Subcutaneous abdominal adipose tissue (tissue), 5 donors: ENCODE measurements at regions not wholly inside any gene's neighbourhood (a gene's known extent, or its start where the extent isn't known, plus 50 kb on each side); places are given as distances from the start of the nearest gene placed in this dataset.

ENCODE experiments used
- H3K27ac ChIP-seq: one replicate; pipeline ENCODE4 v1.7.0; 2013; ENCODE audit warnings: low read depth, mild to moderate bottlenecking, inconsistent platforms, low read length, moderate library complexity
- H3K27me3 ChIP-seq, 5 donors: one replicate each; pipeline ENCODE4 v1.7.0; 2013; ENCODE audit warnings: low read length in 5 of 5, inconsistent platforms in 1 of 5; ENCODE audit not compliant: control insufficient read depth in 5 of 5, insufficient read depth in 4 of 5
- H3K36me3 ChIP-seq, 5 donors: one replicate each; pipeline ENCODE4 v1.7.0; 2013; ENCODE audit warnings: low read length in 5 of 5; ENCODE audit not compliant: control insufficient read depth in 5 of 5, insufficient read depth in 5 of 5
- H3K4me1 ChIP-seq, 5 donors: one replicate each; pipeline ENCODE4 v1.7.0; 2013; ENCODE audit warnings: low read length in 5 of 5, mild to moderate bottlenecking in 3 of 5, moderate library complexity in 1 of 5; ENCODE audit not compliant: control insufficient read depth in 5 of 5, insufficient read depth in 5 of 5
- H3K4me3 ChIP-seq, 5 donors: one replicate each; pipeline ENCODE4 v1.7.0; 2013; ENCODE audit warnings: low read length in 5 of 5, low read depth in 1 of 5
- H3K9ac ChIP-seq, 5 donors: one replicate each; pipeline ENCODE4 v1.7.0; 2013; ENCODE audit warnings: low read length in 5 of 5, mild to moderate bottlenecking in 4 of 5, moderate library complexity in 3 of 5
- H3K9me3 ChIP-seq, 5 donors: one replicate each; pipeline ENCODE4 v1.7.0; 2013; ENCODE audit warnings: low read length in 5 of 5; ENCODE audit not compliant: control insufficient read depth in 5 of 5
- donor health status: healthy.
- donor health status: healthy.
- donor health status: healthy.
- donor health status: healthy.
- donor health status: healthy.

DNA sequence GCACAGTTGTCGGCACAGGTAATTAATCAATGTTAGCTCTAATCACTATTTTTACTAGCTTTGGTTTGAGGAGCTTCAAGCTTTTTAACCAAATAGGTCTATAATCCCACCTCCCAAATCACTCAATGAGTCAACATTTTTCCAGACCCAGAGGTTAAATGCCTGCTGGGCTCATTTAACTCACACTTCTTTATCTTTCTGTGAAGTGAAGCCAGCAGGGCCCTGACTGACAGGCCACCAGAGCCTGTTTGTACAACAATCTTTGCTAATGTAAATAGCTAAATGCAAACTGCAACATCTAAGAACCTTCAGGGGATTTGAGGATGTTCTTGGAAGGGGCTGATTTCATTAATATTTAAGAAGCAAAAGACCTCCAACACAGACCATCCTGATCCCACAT lies 98.4 kb upstream of the NREP start:
- H3K4me3 ChIP-seq, result no peak overlapping the region
- H3K27me3 ChIP-seq, result no peaks in the 10 kb centered on the region
- no peaks in the 10 kb centered on the region for H3K9me3 ChIP-seq
- no peaks in the 10 kb centered on the region for H3K36me3 ChIP-seq
- H3K4me1 ChIP-seq, result peaks cover 0 to 14% (median 10%) of the 10 kb centered on the region in 5 donors
- no peak overlapping the region for H3K27ac ChIP-seq
- H3K9ac ChIP-seq, result no peak overlapping the region

DNA sequence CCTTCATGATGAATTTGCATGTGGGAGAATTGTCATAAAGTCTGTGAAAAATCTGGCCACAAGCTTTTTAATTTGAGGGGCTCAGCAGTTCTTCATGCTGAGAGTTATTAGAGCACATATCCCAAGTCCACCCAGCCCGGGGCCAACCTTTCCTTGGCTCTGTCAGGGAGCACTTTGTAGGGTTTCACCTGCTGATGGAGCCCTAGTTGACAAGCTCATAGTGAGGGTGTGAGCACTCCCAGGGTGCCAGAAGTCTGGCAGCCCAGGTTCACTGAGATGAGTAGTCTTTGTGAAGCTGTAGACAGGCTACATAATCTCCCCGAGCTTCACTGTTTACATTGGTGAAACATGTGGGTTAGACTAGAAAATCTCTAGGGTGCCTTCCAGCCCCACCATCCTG lies 97.2 kb upstream of the NREP start:
- H3K36me3 ChIP-seq, result no peaks in the 10 kb centered on the region
- peaks cover 0 to 3% (median 0%) of the 10 kb centered on the region in 5 donors for H3K4me1 ChIP-seq
- H3K27ac ChIP-seq, result no peak overlapping the region
- H3K9ac ChIP-seq, result no peak overlapping the region
- no peaks in the 10 kb centered on the region for H3K9me3 ChIP-seq
- H3K4me3 ChIP-seq, result no peak overlapping the region
- no peaks in the 10 kb centered on the region for H3K27me3 ChIP-seq

DNA sequence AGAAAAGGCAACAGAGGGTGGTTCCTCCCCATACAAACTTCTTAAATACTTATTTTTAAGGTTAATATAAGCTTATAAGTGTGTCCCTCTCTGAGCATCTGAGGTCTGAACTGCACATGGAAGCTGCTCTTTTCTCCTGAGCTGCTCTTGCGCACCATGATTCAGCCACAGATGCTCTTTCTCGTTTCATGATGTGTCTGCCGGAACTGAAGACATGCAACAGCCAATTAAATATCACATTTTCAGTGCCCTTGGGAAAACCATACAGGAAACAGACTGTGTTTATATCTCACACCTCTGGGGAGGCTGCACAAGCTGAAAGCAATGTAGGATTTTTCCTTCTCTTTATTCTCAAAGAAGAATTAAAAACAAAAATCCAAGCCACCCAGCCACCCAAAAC lies 96.8 kb upstream of the NREP start:
- H3K27ac ChIP-seq, result no peak overlapping the region
- no peak overlapping the region for H3K4me3 ChIP-seq
- H3K9me3 ChIP-seq, result no peaks in the 10 kb centered on the region
- no peaks in the 10 kb centered on the region for H3K36me3 ChIP-seq
- H3K27me3 ChIP-seq, result no peaks in the 10 kb centered on the region
- no peaks in the 10 kb centered on the region for H3K4me1 ChIP-seq
- no peak overlapping the region for H3K9ac ChIP-seq

DNA sequence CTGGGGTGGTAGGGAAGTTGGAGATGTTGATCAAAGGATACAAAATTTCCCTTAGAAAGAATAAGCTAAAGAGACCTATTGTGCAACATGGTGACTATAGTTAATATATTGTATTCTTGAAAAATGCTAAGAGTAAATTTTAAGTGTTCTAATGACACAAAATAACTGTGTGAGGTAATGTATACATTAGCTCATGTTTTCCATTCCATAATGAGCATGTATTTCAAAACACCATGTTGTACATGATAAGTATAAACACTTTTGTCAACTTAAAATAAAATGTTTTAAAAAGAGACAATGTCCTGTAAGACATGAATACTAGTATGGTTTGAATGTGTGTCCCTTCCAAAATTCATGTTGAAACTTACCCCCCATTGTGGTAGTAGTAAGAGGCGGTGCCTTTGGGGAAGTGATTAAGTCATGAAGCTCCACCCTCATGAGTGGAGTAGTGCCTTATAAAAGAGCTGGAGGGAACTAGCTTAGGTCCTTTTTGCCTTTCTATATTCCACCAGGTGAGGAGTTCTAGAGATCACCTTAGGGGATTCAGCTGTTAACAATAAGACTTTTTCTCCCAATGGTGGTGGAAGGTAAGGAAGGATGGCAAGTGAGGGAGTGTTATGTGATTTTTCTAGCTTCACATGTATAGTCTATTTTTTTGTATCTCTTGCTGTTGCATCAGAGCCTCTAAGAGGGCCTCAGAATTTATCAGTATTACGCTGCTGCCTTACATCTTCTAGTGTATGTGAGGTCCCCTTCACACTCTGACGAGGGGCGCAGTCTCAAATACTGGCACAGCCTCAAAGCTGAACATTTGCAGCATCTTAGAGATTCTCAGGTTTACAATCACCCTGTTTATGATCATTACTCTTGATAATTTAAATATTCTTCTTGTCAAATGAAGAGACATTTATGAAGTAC lies 94.9 kb upstream of the NREP start:
- H3K9ac ChIP-seq, result no peak overlapping the region
- no peaks in the 10 kb centered on the region for H3K27me3 ChIP-seq
- no peak overlapping the region for H3K4me3 ChIP-seq
- no peaks in the 10 kb centered on the region for H3K9me3 ChIP-seq
- no peaks in the 10 kb centered on the region for H3K36me3 ChIP-seq
- no peak overlapping the region for H3K27ac ChIP-seq
- H3K4me1 ChIP-seq, result no peaks in the 10 kb centered on the region

DNA sequence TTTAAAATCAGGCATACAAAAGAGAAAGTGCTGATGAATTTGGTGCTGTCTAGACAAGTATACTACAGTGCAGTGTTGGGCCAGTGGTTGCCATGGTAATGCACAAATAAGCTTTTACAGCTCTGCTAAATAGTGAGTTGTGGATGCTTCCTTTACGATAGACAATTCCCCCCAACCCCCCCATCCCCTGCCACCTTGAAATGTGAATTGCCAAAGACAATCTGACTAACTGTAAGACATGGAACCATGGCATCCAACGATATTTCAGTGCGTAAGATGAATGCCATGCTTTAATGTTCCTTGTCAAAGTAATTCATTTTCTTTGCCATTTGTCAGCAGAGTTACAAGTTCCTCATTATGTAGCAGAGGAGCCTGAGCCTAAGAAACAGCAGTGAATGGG lies 91.5 kb upstream of the NREP start:
- Histone ChIP-seq H3K36me3 (no peaks in the 10 kb centered on the region), H3K27ac (no peak overlapping the region), H3K4me3 (no peak overlapping the region), H3K4me1 (no peaks in the 10 kb centered on the region), H3K9me3 (no peaks in the 10 kb centered on the region), H3K9ac (no peak overlapping the region), H3K27me3 (no peaks in the 10 kb centered on the region)

DNA sequence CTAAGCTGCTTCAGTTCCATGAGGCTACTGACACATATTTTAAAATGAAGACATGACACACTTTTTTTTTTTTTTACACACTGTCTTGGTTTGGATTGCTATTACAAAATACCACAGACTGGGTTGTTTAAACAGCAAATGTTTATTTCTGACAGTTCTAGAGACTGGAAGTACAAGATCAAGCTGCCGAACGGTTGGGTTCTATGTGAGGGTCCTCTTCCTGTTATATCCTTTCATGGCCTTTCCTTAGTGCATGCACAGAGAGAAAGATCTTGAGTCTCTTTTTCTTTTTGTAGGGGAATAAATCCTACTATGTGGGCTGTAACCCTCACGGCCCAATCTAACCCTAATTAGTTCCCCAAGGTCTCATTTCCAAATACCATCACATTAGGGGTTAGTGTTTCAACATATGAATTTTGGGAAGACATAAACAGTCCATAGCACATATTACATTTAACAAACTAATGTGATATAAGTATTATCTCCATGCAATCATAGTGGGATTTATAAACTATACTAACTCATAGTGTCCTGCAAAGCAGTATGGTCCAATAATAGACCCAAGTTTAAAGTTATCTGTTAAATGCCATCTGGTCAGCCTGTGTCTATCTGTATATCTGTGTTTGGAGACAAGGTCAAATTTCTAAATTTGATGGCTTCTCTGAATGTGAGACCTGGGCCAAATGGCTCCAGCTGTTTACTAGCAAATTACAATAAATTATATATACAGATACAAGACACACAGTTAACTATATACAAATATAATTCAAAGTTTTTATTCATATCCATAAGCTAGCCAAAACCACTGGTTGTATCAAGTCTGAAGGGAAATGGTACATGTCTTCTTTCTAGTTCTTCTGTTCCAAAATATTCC lies 90.3 kb upstream of the NREP start:
- no peaks in the 10 kb centered on the region for H3K9me3 ChIP-seq
- H3K4me1 ChIP-seq, result no peaks in the 10 kb centered on the region
- H3K36me3 ChIP-seq, result no peaks in the 10 kb centered on the region
- no peak overlapping the region for H3K4me3 ChIP-seq
- no peak overlapping the region for H3K9ac ChIP-seq
- H3K27ac ChIP-seq, result no peak overlapping the region
- H3K27me3 ChIP-seq, result no peaks in the 10 kb centered on the region

DNA sequence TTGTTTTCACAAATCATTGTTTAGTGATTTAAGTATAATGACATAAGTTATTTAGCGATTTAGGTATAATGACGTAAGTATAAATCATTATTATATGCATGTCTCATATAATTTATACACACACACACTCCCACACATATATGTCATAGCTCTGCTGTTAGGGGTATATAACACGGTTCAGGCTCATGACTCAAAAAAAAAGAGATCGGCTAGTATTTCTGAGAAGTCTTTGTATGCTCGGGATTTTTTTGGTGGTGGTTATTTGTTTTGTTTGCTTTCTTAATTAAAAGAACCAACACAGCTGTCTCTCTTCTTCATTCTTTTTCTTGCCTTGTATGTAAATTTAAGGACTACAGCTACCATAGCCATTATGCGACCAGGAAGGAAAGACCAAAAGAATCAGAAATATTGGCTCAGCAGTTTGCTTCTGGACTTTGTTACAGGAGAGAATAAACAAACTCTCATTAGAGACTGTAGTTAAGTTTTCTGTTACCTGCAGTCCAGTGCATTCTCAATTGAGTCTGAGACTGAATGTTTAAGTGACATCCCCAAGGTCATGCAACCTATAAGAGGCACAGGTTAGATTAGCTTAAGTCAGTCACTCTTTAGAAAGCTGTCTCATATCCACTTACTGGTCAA lies 83.2 kb upstream of the NREP start:
- Histone ChIP-seq H3K4me3 (no peak overlapping the region), H3K27me3 (no peaks in the 10 kb centered on the region), H3K9me3 (no peaks in the 10 kb centered on the region), H3K27ac (no peak overlapping the region), H3K9ac (no peak overlapping the region), H3K36me3 (no peaks in the 10 kb centered on the region), H3K4me1 (peaks cover 0 to 6% (median 0%) of the 10 kb centered on the region in 5 donors)

DNA sequence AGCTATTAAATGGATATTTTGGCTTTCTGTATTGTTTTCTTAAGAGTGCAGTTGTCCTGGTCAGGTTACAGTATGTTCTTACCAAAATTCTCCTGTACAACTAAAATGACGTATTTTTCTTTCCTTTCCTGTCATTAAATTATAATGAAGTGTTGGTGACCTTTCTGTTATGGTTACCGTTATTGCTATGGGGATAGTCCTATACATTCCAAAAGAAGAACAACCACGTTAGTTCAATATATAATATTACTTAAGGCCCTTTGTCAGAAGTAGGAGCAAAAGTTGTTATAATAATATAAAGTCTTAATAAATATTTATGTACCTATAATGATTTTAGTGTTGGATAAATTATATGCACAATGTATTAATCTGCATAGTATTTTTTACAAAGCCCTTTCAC lies 82.4 kb upstream of the NREP start:
- Histone ChIP-seq H3K27ac (no peak overlapping the region), H3K9me3 (no peaks in the 10 kb centered on the region), H3K36me3 (no peaks in the 10 kb centered on the region), H3K4me1 (peaks cover 0 to 10% (median 4%) of the 10 kb centered on the region in 5 donors), H3K27me3 (no peaks in the 10 kb centered on the region), H3K4me3 (no peak overlapping the region), H3K9ac (no peak overlapping the region)

DNA sequence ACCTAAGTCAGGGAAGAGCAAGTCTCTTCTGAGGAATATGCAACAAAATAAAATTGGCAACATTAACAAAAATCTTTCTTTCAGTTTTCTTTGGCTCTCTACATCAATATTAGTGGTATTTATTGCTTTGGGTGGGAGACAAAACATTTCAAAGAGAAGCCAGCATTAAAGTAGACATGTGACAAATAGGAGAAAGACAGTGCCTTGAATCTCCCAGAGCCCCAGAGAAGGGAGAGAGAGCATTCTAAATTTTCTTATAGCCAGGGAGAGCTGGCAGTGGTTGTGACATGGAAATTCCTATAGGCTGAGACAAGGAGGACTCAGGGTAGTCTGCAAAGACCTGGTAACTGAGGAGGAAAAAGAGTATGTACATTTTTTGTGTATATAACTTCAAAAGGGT lies 79.4 kb upstream of the NREP start:
- Histone ChIP-seq H3K27ac (no peak overlapping the region), H3K4me3 (no peak overlapping the region), H3K9me3 (no peaks in the 10 kb centered on the region), H3K27me3 (no peaks in the 10 kb centered on the region), H3K36me3 (no peaks in the 10 kb centered on the region), H3K9ac (no peak overlapping the region), H3K4me1 (peaks cover 0 to 10% (median 4%) of the 10 kb centered on the region in 5 donors)
